KMS-11 (cell line): ENCODE measurements at regions not wholly inside any gene's neighbourhood (a gene's known extent, or its start where the extent isn't known, plus 50 kb on each side); places are given as distances from the start of the nearest gene placed in this dataset.

Experiments
- H2AFZ ChIP-seq: fragments of 200-600 bp; sonication (generic); 2 replicates; pipeline ENCODE4 v1.6.1; 2016; ENCODE audit warnings: antibody characterized with exemption, mixed run types, low read depth
- H3K27ac ChIP-seq: fragments of 200-600 bp; sonication (generic); 2 replicates; pipeline ENCODE4 v1.6.1; 2016; ENCODE audit warnings: mild to moderate bottlenecking, mixed run types
- H3K27me3 ChIP-seq: fragments of 200-600 bp; sonication (generic); 2 replicates; pipeline ENCODE4 v1.6.1; 2017; ENCODE audit warnings: mild to moderate bottlenecking, low read depth, mixed run types, moderate library complexity; ENCODE audit not compliant: insufficient read depth
- H3K36me3 ChIP-seq: fragments of 200-600 bp; sonication (generic); 2 replicates; pipeline ENCODE4 v1.6.1; 2017; ENCODE audit warnings: mild to moderate bottlenecking, mixed run types; ENCODE audit not compliant: insufficient read depth
- H3K4me1 ChIP-seq: fragments of 200-600 bp; sonication (generic); 2 replicates; pipeline ENCODE4 v1.6.1; 2016; ENCODE audit warnings: mild to moderate bottlenecking, low read depth, mixed run types; ENCODE audit not compliant: poor library complexity, severe bottlenecking
- H3K4me2 ChIP-seq: fragments of 200-600 bp; sonication (generic); 2 replicates; pipeline ENCODE4 v1.7.0; 2016; ENCODE audit warnings: mild to moderate bottlenecking, mixed run types
- H3K4me3 ChIP-seq: fragments of 200-600 bp; sonication (generic); IDR thresholded peaks from 2 replicates; pipeline ENCODE4 v1.6.1; 2017; ENCODE audit warnings: low read depth, low read length, mixed read lengths; ENCODE audit not compliant: insufficient read depth
- H3K79me2 ChIP-seq: fragments of 200-600 bp; sonication (generic); 2 replicates; pipeline ENCODE4 v1.6.1; 2016; ENCODE audit warnings: low read depth, mixed run types; ENCODE audit not compliant: insufficient read depth
- H3K9ac ChIP-seq: fragments of 200-600 bp; sonication (generic); 2 replicates; pipeline ENCODE4 v1.6.1; 2016; ENCODE audit warnings: mild to moderate bottlenecking, mixed run types
- H4K20me1 ChIP-seq: fragments of 200-600 bp; sonication (generic); 2 replicates; pipeline ENCODE4 v1.6.1; 2016; ENCODE audit warnings: mild to moderate bottlenecking, mixed run types; ENCODE audit not compliant: insufficient read depth
- TF ChIP-seq, protein P1 (sequence below): fragments of 200-600 bp; sonication (generic); conservative IDR thresholded peaks from 2 replicates; pipeline ENCODE4 v1.6.1; 2017; ENCODE audit warnings: low read depth, mild to moderate bottlenecking, antibody characterized with exemption, low read length, moderate library complexity, mixed read lengths

DNA sequence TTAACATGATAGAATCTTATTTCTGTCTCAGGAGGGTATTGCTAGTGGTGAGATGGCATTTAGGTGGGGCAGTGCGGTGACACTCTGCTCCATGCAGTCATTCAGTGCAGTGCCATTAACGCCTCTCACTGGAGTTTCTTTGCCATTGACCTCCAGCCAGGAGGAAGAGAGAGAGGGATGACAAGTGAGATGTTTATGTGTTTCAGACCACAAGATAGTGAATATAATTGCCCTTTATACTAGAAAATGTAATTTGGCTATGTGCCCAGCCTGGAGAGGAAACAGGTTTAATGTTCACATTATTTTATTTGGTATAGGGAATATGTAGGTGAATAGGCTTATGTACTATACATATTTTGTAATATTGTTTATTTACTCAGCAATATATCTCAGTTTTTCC lies 84.5 kb downstream of the ZIC1 start:
- Histone ChIP-seq H3K27me3 (no peaks in the 10 kb centered on the region), H3K27ac (no peak overlapping the region), H2AFZ (no peak overlapping the region), H3K79me2 (no peaks in the 10 kb centered on the region), H3K4me2 (no peak overlapping the region), H3K4me3 (no peak overlapping the region), H3K36me3 (no peaks in the 10 kb centered on the region), H4K20me1 (no peaks in the 10 kb centered on the region), H3K9ac (no peak overlapping the region), H3K4me1 (no peaks in the 10 kb centered on the region)
- TF ChIP-seq, protein P1, sequence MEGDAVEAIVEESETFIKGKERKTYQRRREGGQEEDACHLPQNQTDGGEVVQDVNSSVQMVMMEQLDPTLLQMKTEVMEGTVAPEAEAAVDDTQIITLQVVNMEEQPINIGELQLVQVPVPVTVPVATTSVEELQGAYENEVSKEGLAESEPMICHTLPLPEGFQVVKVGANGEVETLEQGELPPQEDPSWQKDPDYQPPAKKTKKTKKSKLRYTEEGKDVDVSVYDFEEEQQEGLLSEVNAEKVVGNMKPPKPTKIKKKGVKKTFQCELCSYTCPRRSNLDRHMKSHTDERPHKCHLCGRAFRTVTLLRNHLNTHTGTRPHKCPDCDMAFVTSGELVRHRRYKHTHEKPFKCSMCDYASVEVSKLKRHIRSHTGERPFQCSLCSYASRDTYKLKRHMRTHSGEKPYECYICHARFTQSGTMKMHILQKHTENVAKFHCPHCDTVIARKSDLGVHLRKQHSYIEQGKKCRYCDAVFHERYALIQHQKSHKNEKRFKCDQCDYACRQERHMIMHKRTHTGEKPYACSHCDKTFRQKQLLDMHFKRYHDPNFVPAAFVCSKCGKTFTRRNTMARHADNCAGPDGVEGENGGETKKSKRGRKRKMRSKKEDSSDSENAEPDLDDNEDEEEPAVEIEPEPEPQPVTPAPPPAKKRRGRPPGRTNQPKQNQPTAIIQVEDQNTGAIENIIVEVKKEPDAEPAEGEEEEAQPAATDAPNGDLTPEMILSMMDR, result no peak

DNA sequence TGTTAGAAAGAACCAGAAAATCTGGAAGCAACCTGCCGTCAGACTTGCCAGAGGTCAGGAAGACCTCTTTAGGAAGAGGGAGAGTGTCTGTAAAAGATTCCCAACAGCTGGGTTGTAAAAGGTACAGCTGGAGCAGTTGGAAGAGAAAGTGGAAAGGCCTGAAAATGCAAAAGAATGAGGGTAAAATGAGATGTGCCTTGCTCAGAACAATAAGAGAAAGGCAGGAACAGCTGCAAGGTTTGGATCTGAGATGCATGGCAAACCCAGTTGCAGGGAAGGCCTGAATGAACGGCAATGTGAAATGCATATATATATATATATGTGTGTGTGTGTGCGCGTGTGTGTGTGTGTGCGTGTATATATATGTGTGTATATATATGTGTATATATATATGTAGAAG lies 88.1 kb downstream of the ZIC1 start:
- H3K27me3 ChIP-seq, result no peaks in the 10 kb centered on the region

DNA sequence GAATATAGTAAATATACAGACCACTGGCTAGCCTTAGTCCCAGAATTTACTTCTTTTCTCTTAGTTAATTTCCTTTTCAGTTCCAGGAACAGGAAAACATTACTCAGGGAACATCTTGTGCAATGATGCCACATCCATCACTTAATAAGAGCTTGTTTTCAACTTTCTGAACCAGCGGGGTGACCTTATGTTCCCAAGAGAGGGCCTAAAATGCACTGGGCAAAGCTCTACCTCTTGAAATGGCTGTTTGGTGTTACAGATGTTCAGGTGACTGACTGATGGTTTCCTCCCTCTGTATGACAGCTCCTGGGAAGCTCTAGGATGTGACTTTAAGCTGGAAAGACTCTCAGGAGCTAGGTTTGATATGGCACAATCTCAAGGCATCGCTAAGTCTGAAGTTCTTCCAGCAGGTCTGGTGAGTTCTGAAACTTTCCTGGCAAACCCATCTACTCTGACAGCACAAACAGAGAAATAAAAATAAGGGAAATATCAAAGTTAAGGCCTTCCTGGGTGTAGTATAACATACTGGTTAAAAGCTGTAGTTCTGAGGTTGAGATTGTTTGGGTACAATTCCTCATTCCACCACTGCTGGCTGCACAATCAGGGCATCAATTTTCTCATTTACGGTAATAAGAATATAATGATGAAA lies 98.6 kb downstream of the ZIC1 start:
- Histone ChIP-seq H2AFZ (no peak overlapping the region), H3K4me1 (no peaks in the 10 kb centered on the region), H3K79me2 (no peaks in the 10 kb centered on the region), H3K36me3 (no peaks in the 10 kb centered on the region), H4K20me1 (no peaks in the 10 kb centered on the region), H3K27me3 (no peaks in the 10 kb centered on the region), H3K9ac (no peak overlapping the region), H3K4me2 (no peak overlapping the region), H3K4me3 (no peak overlapping the region), H3K27ac (no peak overlapping the region)
- TF ChIP-seq, protein P1, result no peak

More for the DNA sequence above, 88.1 kb downstream of the ZIC1 start:
- no peaks in the 10 kb centered on the region; the same call in 1 of the 2 replicates for H4K20me1 ChIP-seq
- no peak overlapping the region for H3K27ac ChIP-seq
- H3K4me2 ChIP-seq, result no peak overlapping the region
- H3K36me3 ChIP-seq, result no peaks in the 10 kb centered on the region
- no peaks in the 10 kb centered on the region for H3K4me1 ChIP-seq
- H3K79me2 ChIP-seq, result no peaks in the 10 kb centered on the region
- H3K9ac ChIP-seq, result no peak overlapping the region
- no peak overlapping the region for H3K4me3 ChIP-seq
- H2AFZ ChIP-seq, result no peak overlapping the region
- TF ChIP-seq, protein P1, result no peak

DNA sequence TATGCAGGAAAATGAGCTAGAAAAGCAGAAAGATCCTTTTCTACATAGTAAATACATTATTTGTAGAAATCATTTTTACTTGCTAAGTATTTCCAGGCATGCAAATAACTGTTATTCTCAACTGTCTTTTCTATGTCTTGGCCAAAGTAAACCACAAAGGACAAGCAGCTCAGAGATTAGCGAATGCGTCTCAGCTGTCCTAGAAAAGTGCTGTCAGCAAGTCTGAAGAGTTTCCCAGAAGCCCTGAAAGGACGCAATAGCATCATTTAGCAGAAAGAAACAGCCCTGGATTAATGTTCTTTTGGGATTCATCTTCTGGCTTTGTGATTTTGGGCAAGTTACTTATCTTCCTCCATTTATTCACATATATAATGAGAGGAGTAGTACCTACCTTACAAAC lies 100.3 kb downstream of the ZIC1 start:
- TF ChIP-seq, protein P1, result no peak
- Histone ChIP-seq H2AFZ (no peak overlapping the region), H3K79me2 (no peaks in the 10 kb centered on the region), H3K36me3 (no peaks in the 10 kb centered on the region), H3K27ac (no peak overlapping the region), H3K27me3 (no peaks in the 10 kb centered on the region), H3K9ac (no peak overlapping the region), H4K20me1 (no peaks in the 10 kb centered on the region), H3K4me1 (no peaks in the 10 kb centered on the region), H3K4me2 (no peak overlapping the region), H3K4me3 (no peak overlapping the region)
